GM21526 (cell line): ENCODE measurements at regions not wholly inside any gene's neighbourhood (a gene's known extent, or its start where the extent isn't known, plus 50 kb on each side); places are given as distances from the start of the nearest gene placed in this dataset.
"Not testable (repeated sequence)": the region's sequence is repeated elsewhere in the genome, so short reads cannot be mapped to it uniquely, and the experiment has no call there.

Experiments
- ATAC-seq: cut with Tn5 transposase; IDR thresholded peaks from one replicate; pipeline ENCODE4 v1.9.1; 2021; ENCODE audit warnings: moderate library complexity; ENCODE audit not compliant: unreplicated experiment, low FRiP score

DNA sequence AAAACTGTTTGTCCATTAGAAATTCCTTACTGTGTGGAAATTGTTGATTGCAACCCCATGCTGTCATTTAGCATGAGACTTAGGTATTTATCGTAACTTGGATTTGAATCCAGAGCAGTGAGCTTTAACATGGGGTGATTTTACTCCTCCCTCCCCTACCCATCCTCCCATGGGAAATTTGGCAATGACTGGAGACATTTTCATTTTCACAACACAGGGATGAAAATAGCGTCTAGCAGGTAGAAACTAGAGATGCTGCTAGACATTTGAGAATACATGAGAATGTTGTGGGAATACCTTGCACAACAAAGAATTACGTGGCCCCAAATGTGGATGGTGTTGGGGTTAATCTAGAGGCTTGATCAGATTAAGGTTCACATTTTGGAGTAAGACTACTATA is 191.3 kb upstream of the MPDZ start:
- ATAC-seq: no peak

- no peak for ATAC-seq
Measured at GRCh38 chr9:13467157-13467556, 187.7 kb upstream of the MPDZ start.

GRCh38 chr9:13461414-13461991 is 182.0 kb upstream of the MPDZ start:
- ATAC-seq: no peak

GRCh38 chr9:13459071-13459470 is 179.6 kb upstream of the MPDZ start:
- ATAC-seq: no peak

GRCh38 chr9:13457795-13458194 is 178.3 kb upstream of the MPDZ start:
- no peak for ATAC-seq

DNA sequence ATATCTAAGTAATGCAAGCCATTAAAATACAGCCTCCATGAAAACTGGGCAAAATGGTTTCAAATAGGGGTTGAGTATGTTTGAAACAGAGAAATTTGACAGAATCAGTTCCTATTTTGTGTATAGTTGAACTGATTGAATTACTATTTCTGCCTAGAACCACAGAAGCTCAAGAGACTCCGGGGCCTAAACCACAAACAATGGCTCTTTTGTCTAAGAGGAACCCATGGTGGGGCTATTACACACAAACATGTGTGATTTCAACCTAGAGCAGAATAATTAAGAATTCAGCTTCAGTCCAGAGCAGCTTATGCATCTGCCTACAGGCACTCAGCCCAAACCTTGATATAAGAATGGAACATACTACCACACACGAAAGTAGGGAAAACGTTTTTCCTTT is 171.2 kb upstream of the MPDZ start:
- ATAC-seq: no peak

- ATAC-seq: no peak
Measured at GRCh38 chr9:13448482-13448881, 169.0 kb upstream of the MPDZ start.

GRCh38 chr9:13447843-13448422 is 168.4 kb upstream of the MPDZ start:
- no peak for ATAC-seq

DNA sequence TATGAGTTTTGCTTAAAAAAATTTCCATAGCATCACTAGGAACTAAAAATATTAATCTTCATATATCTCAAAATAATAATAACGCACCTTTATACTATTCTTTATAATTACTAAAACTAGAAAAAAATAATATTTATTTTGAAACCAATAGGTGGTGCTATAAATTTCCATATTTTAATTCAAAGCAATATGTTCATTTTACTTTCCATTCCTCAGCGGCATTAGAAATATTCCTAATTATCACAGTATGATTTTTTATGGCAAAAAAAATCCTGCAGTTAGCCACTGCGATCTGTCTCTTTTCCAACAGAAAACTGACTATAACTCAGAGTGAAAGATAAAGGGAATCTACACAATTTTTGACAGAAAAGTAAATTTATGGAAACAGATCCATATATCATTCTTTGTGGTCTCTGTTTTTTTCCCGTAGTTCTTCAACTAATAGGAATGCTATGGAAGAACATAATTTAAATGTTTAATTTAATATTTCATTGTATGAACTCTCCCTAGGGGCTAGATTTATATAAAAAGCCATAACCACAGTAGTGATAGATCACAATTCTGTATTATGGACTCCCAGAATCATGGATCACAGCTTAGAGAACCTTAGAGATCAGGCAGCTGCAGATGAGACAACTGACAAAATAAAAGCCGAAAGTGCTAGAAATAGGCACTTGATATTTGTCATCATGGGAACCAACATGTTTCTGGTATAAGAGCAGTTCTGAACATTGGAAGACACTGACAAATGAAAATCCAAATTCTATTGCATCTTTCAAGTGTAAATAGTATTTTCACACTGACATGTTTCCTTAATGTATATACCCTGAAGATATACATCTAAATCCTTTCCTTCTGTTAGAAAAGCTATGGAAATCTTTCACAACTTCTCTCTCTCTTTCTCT is 167.7 kb upstream of the MPDZ start:
- no peak for ATAC-seq

GRCh38 chr9:13446286-13446937 is 166.9 kb upstream of the MPDZ start:
- no peak for ATAC-seq

DNA sequence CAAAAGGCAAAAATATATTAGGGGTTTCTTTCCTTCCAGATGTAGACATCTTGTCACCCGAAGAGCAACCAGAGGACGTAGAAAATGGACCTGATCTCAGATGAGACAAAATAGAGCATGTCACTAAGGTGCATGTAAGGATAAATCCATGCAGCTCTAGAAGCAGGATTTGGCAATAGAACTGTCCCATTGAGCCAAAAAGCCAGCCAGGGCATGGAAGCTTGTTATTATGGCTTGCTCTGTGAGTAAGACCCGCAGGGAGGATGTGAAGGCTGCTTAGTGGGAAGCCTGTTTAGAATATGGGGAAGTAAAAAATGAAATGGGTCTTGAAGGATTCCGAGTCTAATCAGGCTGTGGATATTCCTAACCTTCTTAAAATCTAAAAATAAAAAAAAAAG is 165.6 kb upstream of the MPDZ start:
- ATAC-seq: no peak

- no peak for ATAC-seq
Measured at GRCh38 chr9:13444245-13445102, 165.0 kb upstream of the MPDZ start.

GRCh38 chr9:13443346-13444244 is 164.1 kb upstream of the MPDZ start:
- no peak for ATAC-seq

DNA sequence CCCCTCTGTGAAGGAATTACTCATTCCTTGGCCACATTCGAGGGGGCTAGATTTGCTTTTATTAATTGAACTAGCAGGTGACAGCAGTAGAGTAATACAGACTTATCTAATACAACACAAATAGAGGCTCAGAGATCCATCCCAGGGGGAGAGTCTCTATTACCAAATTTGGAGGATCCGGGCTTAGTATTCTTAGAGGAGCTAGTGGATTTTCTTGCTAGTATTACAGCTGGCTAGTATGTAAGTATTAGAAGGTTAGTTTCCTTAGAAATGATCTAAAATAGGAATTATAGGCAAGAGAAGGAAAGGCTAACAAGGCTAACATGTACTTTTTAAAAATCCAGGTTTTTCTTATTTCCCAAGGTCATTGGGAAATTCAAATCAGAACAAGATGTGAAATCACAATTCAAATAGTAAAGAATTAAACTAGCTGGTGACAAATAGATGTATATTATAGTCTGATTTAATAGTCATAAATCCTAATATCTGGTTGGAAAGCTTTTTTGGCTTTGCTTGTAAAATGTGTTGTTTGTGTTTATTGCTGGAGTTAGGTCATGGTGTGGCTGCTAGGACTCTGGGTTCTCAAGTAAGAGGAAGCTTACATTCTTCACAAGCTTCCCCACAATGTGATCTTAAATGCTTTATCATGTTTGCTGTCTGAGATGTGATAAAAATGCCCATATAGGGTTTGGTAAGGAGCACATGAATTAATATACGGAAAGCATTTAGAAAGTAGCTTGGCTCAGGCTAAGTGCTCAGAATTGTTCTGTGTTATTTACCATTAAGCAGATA is 160.4 kb upstream of the MPDZ start:
- no peak for ATAC-seq

GRCh38 chr9:13437866-13438265 is 158.4 kb upstream of the MPDZ start:
- ATAC-seq: no peak

- no peak for ATAC-seq
Measured at GRCh38 chr9:13436591-13436990, 157.1 kb upstream of the MPDZ start.

DNA sequence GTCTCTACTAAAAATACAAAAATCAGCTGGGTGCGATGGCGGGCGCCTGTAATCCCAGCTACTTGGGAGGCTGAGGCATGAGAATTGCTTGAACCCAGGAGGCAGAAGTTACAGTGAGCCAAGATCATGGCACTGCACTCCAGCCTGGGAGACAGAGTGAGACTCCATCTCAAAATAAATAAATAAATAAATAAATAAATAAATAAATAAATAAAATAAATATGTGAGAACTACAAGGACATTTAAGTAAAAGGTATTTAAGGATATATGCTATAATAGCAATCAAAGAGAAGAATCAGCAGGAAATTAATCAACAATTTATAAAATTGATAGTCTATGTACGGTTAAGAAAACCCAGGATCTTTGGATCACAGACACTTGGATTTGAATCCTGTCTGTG is 154.0 kb upstream of the MPDZ start:
- ATAC-seq: not testable (repeated sequence)

DNA sequence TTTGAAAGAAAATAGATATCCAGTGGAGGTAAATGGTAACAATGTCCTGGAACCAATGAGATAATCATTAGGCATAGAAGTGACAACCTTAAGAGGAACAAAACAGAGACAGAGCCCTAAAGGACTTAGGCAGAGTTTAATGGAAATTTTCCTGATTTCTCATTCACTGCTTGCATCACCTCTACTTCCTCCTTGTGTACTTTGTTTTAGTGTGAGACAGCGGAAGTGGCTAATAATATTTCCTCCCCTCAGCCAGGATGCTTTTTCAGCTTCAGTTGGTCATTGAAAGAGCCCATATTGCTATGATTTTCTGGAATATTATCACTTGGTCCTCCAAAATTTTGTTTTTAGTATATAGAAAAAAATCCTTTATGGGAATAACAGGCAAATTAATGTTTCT is 153.4 kb upstream of the MPDZ start:
- no peak for ATAC-seq

- ATAC-seq: no peak
Measured at GRCh38 chr9:13431692-13432091, 152.2 kb upstream of the MPDZ start.
